HG02759 (cell line): ENCODE measurements at regions not wholly inside any gene's neighbourhood (a gene's known extent, or its start where the extent isn't known, plus 50 kb on each side); places are given as distances from the start of the nearest gene placed in this dataset.
"Not testable (repeated sequence)": the region's sequence is repeated elsewhere in the genome, so short reads cannot be mapped to it uniquely, and the experiment has no call there.

Experiments used
- ATAC-seq: cut with Tn5 transposase; IDR thresholded peaks from one replicate; pipeline ENCODE4 v1.9.1; 2021; ENCODE audit warnings: mild to moderate bottlenecking, moderate library complexity; ENCODE audit not compliant: unreplicated experiment

DNA sequence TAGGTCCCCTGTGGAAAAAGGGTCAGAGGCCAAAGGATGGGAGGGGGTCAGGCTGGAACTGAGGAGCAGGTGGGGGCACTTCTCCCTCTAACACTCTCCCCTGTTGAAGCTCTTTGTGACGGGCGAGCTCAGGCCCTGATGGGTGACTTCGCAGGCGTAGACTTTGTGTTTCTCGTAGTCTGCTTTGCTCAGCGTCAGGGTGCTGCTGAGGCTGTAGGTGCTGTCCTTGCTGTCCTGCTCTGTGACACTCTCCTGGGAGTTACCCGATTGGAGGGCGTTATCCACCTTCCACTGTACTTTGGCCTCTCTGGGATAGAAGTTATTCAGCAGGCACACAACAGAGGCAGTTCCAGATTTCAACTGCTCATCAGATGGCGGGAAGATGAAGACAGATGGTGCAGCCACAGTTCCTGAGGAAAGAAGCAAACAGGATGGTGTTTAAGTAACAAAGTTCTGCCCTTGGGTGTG, 165.8 kb downstream of the RPIA start:
- ATAC-seq, result no peak

DNA sequence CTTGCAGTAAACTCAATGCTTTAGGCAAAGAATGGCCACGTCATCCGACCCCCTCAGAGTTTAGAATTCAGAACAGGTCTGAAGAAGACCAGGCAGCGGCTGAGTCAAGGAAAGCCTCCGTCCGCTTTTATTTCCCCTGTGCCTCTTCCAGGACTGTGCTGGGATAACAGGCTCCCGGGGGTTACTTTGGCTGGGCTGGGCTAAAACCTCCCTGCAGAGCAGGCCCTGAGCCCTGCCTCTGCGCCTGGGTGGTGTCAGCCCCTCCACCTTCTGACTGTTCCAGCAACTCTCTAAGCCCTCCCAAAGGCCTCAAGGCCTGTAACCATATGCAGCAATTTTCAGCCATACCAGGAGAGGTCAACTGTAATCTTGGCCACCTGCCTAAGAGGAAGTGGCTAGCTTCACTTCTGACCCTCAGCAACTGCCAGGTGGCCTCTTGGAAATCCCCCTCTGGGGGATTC, 166.5 kb downstream of the RPIA start:
- ATAC-seq, result peak; percentile 38

DNA sequence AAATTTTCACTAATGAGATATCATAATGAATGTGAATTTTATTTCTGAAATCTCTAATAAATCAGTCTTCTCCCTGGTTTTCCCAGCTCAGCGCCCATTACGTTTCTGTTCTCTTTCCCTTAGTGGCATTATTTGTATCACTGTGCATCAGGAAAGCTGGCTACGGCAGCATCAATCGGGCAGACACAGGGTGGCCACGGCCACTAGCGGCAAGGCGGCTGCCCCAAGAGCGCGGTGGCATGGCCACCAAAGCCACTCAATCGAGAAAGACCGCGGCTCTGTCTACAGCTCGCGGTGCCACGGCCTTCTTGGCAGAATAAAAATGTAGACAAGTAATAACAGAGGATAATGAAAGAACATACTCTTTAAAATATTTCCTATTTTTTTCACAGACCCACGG, 168.0 kb downstream of the RPIA start:
- no peak for ATAC-seq

DNA sequence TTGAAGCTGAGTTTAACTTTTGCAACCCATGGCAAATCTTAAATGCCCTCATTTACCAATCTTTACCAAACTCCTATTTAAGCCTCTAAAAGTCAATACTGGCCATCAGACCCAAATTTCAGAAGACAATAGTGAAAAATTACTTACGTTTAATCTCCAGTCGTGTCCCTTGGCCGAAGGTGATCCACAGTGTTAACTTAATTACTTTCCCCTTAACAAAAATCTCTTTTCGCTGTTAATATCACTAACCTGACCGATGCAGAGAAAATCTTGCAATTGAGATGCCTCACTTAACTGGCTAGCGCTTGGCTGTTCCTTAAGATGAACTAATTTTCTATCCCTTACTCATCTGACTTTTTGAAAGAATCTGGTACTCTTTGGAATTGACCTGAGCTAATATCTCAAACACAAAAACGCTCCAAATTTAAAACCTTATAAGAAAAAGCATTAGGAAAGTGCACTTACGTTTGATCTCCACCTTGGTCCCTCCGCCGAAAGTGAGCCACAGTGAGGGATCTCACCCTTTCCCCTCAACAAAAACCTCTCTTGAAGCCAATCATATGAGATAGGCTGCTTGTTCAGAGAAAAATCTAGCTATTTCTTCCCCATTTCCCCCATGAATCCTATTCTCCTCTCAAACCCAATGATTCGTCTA, 169.1 kb downstream of the RPIA start:
- ATAC-seq, result no peak

DNA sequence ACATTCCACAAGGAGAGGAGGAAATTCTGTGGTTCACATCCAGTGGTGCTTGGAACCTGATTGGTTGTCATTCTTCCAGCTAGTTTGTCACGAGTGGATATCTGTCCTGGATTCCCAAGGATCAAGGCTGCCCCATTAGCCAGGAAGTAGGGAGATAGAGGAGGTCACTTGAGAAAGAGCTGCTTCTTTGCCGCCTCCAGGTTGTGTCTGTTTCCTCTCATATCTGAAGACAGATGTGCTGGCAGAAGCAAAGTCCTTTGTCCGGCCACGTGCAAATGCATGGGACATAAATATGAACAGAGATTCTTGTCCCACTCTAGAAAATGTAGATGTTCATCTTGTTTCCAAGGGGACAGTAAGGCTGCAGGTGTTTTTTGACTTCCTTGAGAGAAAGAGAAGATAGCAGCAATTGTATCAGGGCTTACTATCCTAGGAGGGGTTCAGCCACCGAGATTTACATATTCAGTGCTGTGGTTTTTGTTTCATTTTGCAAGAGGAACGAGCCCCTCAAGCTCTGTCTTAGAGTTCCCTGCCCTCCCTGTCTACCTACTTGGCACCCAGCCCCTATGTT, 174.4 kb downstream of the RPIA start:
- peak; percentile 72 for ATAC-seq

DNA sequence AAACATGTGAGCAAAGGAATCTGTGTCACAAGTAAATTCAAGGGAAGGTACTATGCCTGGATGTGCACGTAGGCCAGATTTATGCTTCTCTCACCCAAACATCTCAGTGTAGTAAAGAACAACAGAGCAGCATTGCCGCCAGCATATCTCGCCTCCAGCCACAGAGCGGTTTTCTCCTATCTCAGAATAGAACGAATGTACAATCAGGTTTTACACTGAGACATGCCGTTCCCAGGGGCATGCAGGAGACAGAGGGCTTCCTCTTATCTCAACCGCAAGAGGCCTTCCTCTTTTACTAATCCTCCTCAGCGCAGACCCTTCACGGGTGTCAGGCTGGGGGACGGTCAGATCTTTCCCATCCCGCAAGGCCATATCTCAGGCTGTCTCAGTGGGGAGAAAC, 175.3 kb downstream of the RPIA start:
- ATAC-seq, result no peak

DNA sequence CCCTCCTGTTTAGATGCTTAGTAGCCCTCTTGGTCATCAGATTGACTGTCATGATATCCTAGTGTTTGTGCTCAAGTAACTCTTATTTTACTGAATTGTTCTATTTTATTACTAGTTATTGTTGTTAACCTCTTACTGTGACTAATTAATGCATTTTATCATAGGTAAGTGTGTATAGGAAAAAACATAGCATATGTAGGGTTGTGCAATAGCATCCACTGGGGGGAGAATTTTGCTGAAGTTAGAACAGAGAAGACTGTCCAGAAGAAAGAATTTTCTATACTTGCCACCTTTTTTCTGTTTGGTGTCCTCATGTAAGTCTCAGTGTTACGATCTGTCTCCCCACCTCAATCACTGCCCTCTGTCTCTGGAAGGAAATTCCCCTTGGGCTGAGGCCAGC, 177.4 kb downstream of the RPIA start:
- ATAC-seq, result no peak

DNA sequence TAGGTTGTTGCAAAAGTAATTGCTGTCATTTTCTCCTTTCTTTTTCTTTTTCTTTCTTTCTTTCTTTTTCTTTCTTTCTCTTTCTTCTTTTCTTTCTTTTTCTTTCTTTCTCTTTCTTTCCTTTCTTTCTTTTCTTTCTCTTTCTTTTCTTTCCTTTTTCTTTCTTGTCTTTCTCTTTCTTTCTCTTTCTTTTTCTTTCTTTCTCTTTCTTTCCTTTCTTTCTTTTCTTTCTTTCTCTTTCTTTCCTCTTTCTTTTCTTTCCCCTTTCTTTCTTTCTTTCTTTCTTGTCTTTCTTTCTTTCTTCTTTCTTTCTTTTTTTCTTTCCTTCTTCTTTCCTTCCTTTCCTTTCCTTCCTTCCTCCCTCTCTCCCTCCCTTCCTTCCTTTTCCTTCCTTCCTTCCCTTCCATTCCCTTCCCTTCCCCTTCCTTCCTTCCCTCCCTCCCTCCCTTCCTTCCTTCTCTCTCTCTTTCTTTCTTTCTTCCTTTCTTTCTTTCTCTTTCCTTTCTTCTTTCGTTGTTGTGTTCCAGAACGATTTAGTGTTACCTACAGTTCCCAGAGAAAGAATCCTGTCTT, 178.9 kb downstream of the RPIA start:
- no peak for ATAC-seq

DNA sequence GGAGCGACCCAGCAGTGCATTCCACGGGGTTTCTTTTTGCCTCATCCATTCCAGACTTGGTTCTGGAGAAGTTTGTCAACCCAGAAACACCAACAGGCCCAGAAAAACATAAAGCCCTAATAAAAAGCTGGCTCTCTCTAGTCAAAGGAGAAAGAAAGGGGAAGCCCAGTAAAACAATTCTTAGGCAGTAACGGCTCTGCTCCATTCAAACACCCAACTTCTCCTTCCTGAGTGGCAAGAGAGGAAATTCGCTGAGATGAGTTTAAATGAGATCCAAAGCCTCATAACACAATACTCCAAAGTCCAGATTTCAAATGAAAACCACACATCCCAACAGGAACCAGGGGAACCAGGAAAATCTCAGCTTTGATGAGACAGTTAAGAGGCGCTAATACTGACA, 179.9 kb downstream of the RPIA start:
- ATAC-seq, result no peak

DNA sequence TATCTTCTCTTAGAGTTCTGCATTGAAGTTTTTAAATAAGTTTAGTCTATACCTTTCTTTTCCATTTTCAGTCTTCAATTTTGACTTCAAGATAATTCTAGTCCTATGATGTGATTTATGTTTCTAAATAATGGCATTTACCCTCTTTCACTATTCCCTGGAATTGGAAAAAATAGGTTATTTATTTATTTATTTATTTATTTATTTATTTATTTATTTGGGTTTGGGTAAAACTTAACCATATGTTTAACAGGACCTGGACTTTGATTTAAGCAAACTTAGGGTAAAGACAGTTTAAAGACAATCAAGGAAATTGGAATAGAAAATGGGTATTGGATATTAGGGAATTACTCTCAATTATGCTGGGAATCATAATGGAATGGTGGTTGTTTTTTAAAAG, 182.1 kb downstream of the RPIA start:
- ATAC-seq, result no peak

DNA sequence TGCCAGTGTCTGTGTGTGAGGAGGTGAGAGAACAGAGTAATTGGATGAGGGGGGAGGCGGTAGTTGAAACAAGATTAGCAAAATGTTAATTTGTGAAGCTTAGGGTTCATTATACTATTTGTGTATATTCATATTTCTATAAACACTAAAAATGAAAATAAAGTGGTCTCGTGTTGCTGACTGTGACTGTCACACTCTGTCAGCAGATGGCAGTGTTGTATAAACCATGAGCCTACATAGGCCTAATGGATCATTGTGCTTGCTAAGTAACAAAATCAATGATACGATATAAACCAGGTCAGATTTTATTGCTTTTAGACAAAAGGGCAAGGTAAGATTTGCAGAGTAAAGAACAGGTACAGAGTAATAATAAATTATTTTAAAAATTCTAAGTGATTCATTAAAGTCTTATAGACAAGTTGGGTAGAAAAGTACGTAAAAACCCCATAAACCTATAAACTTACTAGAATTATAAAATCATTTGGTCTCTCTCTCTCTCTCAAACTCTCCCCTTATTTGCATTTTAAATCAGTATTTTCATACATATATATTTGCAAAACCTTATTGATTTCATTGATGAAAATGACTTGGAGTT, 182.7 kb downstream of the RPIA start:
- ATAC-seq, result no peak

DNA sequence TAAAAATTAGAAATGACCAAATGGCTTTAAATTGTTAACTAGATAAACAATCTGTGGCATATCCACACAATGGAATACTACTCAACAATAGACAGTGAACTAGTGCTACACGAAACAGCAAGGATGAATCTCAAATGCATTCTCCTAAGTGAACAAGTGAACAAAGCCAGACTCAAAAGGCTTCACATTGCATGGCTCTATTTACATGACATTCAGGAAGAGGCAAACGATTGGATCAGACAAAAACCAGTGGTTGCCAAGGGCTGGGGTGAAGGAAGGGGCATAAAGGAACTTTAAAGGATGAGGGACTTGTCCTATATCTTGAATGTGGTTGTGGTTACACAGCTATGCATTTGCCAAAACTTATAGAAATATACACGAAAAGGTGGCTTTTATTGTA, 184.3 kb downstream of the RPIA start:
- no peak for ATAC-seq

DNA sequence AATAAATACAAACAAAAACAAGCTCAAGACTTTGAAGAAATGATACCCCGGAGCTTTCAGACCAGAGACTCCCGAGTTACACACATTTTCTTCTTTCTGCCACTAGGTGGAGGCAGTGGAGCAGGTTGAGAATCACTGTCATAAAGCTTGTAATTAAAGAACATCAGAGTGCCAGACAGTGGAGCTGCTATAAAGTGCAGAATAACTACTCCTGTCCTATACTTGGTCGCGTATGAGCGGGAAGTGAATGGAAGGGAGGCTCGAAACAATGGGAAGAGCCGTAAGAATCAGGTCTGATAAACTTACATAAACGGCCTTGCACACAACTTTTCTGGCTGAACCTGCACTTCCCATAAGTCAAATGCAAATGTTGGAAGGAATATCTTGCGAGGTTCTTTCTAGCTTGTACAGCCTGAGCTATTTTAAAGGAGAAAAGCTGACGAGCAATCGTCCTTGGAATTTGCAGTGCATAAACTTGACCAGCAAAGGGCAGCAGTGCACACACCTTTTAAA, 189.0 kb downstream of the RPIA start:
- ATAC-seq, result peak; percentile 50

DNA sequence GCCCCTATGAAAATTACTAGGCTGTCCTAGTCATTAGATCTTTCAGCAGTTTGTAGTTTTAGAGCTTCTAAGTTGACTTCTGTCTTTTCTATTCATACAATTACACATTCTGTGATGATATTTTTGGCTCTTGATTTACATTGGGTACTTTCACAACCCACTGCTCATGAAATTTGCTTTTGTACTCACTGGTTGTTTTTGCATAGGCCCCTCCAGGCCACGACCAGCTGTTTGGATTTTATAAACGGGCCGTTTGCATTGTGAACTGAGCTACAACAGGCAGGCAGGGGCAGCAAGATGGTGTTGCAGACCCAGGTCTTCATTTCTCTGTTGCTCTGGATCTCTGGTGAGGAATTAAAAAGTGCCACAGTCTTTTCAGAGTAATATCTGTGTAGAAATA, 193.8 kb downstream of the RPIA start:
- ATAC-seq, result peak; percentile 69

DNA sequence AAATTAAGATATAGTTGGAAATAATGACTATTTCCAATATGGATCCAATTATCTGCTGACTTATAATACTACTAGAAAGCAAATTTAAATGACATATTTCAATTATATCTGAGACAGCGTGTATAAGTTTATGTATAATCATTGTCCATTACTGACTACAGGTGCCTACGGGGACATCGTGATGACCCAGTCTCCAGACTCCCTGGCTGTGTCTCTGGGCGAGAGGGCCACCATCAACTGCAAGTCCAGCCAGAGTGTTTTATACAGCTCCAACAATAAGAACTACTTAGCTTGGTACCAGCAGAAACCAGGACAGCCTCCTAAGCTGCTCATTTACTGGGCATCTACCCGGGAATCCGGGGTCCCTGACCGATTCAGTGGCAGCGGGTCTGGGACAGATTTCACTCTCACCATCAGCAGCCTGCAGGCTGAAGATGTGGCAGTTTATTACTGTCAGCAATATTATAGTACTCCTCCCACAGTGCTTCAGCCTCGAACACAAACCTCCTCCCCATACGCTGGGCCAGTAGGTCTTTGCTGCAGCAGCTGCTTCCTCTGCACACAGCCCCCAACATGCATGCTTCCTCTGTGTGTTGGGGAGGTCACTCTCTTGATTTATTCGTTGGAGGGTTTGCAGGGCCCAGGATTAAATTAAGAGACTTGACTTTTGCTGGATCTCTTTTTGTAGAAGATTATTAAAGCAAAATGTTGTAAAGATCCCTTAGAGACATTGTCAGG, 194.4 kb downstream of the RPIA start:
- ATAC-seq, result peak; percentile 59

DNA sequence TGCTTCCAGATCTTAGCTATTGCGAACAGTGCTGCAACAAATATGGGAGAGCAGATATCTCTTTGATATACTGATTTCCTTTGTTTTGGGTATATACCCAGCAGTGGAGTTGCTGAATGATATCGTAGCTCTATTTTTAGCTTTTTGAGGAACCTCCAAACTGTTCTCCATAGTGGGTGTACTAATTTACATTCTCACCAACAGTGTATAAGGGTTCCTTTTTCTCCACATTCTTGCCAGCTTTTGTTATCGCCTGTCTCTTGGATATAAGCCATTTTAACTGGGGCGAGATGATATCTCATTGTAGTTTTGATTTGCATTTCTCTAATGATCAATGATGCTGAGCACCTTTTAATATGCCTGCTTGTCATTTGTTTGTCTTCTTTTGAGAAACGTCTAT, 196.0 kb downstream of the RPIA start:
- ATAC-seq, result not testable (repeated sequence)

DNA sequence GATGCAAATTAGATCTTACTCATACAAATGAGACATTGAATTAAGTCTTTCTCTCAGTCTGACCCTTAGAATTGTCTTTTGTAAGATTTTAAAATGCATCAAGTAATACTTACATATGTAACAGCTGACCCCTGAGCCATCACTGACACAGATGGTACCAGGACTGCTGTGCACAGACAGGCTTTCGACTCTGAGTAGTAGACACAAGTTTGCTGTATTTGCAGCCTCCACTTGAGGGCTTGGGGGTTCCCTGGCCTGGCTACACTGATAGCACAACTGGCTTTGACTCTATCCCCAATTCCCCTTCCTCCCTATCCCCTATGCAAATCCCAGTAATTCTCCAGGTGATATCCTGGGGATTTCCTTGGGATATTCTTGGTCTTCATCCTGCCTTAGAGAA, 200.7 kb downstream of the RPIA start:
- no peak for ATAC-seq

DNA sequence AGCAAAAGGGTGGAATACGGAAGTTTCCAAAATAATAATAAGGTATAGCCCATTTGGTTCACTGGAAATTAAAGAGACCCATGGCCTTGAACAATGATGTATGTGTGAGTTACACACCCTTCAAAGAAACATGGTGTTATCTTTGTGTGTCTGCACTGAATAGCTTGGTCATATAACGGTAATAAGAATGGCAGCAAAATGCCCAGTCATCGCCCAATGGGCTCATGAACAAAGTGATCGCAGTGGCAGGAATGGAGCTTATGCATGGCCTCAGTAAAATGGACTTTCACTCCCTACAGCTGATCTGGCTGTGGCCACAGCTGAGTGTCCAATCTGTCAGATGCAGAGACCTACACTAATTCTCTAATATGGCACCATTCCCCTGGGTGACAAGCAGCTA, 201.3 kb downstream of the RPIA start:
- no peak for ATAC-seq

DNA sequence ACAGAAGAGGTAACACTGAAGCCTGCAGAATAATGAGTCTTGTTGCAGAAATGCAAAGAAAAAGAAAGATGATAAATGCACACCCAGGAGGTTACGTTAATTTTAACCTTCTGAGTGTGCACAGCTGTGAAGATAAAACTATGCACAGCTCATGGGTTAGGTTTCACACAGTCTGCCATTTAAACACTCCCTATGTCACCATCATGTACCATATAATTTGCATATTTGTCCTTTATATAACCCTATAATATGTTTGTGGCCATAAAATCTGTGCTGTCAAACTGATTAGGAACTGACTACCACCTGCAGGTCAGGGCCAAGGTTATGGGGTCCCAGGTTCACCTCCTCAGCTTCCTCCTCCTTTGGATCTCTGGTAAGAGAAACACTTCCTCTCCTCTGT, 205.5 kb downstream of the RPIA start:
- no peak for ATAC-seq

DNA sequence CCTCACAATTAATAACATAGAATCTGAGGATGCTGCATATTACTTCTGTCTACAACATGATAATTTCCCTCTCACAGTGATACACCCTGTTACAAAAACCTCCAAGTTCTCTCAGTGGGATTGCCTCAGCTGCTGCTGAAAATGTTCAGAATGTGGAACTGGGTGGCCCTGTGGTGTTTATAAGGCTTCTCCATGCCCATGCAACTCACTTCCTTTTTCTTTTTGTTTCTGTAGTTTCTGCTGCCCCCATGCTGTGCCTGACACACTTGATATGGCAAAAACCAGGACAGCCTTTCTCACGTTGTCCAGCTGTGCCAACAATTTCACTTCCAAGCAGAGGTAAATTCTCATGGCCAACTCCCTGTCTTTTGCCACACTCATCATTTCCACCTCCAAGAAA, 206.2 kb downstream of the RPIA start:
- ATAC-seq, result no peak

DNA sequence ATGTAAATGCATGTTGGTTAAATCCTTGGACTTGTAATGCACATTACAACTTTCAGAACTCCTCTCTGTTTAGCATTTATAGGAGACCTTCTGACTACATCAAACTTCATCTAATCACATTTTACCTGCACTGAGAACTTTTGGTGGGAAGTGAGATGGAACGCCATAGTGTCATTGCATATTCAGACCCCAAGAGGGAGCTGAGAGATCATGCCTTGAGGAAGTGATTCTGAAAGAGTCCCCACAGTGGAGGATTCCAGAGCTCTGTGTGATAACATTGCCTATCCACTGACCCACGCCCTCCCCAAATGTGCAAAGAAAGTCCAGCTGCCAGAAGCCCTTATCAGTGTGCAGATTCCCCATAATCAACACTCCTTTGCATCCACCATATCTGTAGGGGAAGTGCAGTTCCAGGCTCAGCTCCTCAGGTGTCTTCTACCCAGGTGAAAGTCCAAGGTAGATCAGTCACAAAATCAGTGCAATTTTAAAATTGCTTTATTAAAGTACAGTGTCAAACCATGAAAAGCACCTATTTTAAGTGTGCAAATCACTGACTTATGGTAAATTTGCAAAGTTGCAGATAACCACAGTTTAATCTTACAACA, 212.4 kb downstream of the RPIA start:
- no peak for ATAC-seq
